HG02938 (cell line): ENCODE measurements at regions not wholly inside any gene's neighbourhood (a gene's known extent, or its start where the extent isn't known, plus 50 kb on each side); places are given as distances from the start of the nearest gene placed in this dataset.
A peak's percentile ranks its signal among the peaks of the same experiment; 100 is the strongest.

Experiments used
- ATAC-seq: cut with Tn5 transposase; IDR thresholded peaks from one replicate; pipeline ENCODE4 v1.9.1; 2021; ENCODE audit warnings: mild to moderate bottlenecking, moderate library complexity; ENCODE audit not compliant: unreplicated experiment

GRCh38 chr12:58764100-58764953 lies 156.0 kb downstream of the LRIG3 start:
- ATAC-seq, result no peak

GRCh38 chr12:58765076-58765475 lies 155.2 kb downstream of the LRIG3 start:
- no peak for ATAC-seq

- ATAC-seq, result no peak
These were observed 154.4 kb downstream of the LRIG3 start for GRCh38 chr12:58765653-58766512.

GRCh38 chr12:58766513-58766870 lies 153.8 kb downstream of the LRIG3 start:
- ATAC-seq, result no peak

GRCh38 chr12:58767496-58767895 lies 152.8 kb downstream of the LRIG3 start:
- no peak for ATAC-seq

- no peak for ATAC-seq
These were observed 146.3 kb downstream of the LRIG3 start for GRCh38 chr12:58773986-58774385.

GRCh38 chr12:58774731-58775130 lies 145.6 kb downstream of the LRIG3 start:
- ATAC-seq, result no peak

- ATAC-seq, result no peak
These were observed 144.9 kb downstream of the LRIG3 start for GRCh38 chr12:58775396-58775795.

- ATAC-seq, result no peak
These were observed 144.2 kb downstream of the LRIG3 start for GRCh38 chr12:58776144-58776543.

GRCh38 chr12:58777815-58778214 lies 142.5 kb downstream of the LRIG3 start:
- no peak for ATAC-seq

GRCh38 chr12:58781609-58782008 lies 138.7 kb downstream of the LRIG3 start:
- ATAC-seq, result no peak

- no peak for ATAC-seq
These were observed 133.1 kb downstream of the LRIG3 start for GRCh38 chr12:58787021-58787760.

- no peak for ATAC-seq
These were observed 125.4 kb downstream of the LRIG3 start for GRCh38 chr12:58794859-58795258.

- ATAC-seq, result no peak
These were observed 124.5 kb downstream of the LRIG3 start for GRCh38 chr12:58795825-58796224.

- no peak for ATAC-seq
These were observed 118.3 kb downstream of the LRIG3 start for GRCh38 chr12:58801986-58802385.

- no peak for ATAC-seq
These were observed 116.4 kb downstream of the LRIG3 start for GRCh38 chr12:58803908-58804307.

GRCh38 chr12:58804749-58805148 lies 115.6 kb downstream of the LRIG3 start:
- ATAC-seq, result peak; percentile 68

GRCh38 chr12:58809064-58809607 lies 111.2 kb downstream of the LRIG3 start:
- no peak for ATAC-seq

- no peak for ATAC-seq
These were observed 109.0 kb downstream of the LRIG3 start for GRCh38 chr12:58811346-58811745.

- no peak for ATAC-seq
These were observed 108.1 kb downstream of the LRIG3 start for GRCh38 chr12:58812214-58812613.

- ATAC-seq, result no peak
These were observed 106.3 kb downstream of the LRIG3 start for GRCh38 chr12:58814036-58814435.
